Gastrocnemius medialis (tissue), 4 donors: ENCODE measurements at regions not wholly inside any gene's neighbourhood (a gene's known extent, or its start where the extent isn't known, plus 50 kb on each side); places are given as distances from the start of the nearest gene placed in this dataset.

ENCODE experiments used
- CTCF ChIP-seq, 5 experiments: fragments of 450-650 bp in 3 of 5; fragments of 200-600 bp in 2 of 5; sonication (generic) in 2 of 5; IDR thresholded peaks in 4 of 5; conservative IDR thresholded peaks in 1 of 5; 1 replicate in 4 of 5; 2 replicates in 1 of 5; pipeline ENCODE4 v1.5.1; 2016 to 2019; ENCODE audit warnings: antibody characterized with exemption in 5 of 5, mild to moderate bottlenecking in 3 of 5, moderate library complexity in 3 of 5
- POLR2A ChIP-seq, 2 donors: fragments of 450-650 bp; IDR thresholded peaks; one replicate each; pipeline ENCODE4 v1.6.1; 2017; ENCODE audit warnings: antibody characterized with exemption in 2 of 2, mild to moderate bottlenecking in 2 of 2, moderate library complexity in 2 of 2

- TF ChIP-seq CTCF (IDR thresholded peaks at IDR 0.05 in 4 of 5, conservative IDR thresholded peaks at IDR 0.05 in 1 of 5) (no peak), POLR2A (IDR thresholded peaks at IDR 0.05) (no peak)
Measured at GRCh38 chr3:67318162-67318561, 320.1 kb downstream of the KBTBD8 start.
